ENCODE measurements at regions not wholly inside any gene's neighbourhood (a gene's known extent, or its start where the extent isn't known, plus 50 kb on each side); places are given as distances from the start of the nearest gene placed in this dataset.

GRCh38 chr22:46067159-46068111 is 82.9 kb upstream of the PPARA start:
- DNase-seq, result no peak

GRCh38 chr22:46068181-46068592 is 82.1 kb upstream of the PPARA start:
- DNase-seq, result no peak

DNA sequence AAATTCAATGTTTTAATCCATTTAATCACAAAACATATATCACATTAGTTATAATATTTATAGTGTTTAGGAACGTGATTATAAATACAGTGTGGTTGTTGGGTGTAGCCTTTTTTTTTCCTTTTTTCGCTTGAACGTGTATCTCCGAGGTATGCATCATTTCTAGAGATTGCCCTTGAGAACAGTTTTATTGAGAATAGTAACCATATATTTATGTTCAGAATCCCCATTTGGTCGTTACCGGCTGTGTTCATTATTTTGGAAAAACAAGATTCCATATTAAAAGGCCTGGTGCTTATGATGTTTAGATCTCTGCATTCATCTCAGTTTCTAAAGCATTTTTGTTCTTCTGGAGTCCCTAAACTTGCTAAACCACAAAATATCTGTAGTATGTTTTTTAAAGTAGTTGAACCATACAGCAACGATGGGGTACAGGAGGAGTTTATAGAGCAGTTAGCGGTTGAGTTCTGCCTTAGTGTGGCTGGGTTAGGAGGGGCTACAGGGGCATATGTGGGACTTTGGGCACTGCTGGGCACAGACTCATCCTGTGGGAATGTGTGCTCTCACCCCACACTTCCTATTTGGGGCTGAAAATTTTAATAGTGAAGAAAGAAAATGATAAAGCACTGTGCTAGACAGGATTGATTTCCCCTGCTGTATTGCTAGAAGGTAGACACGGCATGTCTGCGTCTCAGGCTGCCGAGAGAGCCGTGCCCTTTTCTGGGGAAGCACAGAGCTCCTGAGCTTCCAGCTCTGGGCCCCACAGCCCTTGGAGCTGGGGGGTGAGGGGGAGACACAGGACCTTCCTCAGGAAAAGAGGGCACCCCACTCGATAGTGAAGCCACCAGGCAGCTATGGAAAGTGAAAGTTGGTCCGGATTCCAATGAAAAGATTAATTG is 81.5 kb upstream of the PPARA start:
- no peak for DNase-seq

DNA sequence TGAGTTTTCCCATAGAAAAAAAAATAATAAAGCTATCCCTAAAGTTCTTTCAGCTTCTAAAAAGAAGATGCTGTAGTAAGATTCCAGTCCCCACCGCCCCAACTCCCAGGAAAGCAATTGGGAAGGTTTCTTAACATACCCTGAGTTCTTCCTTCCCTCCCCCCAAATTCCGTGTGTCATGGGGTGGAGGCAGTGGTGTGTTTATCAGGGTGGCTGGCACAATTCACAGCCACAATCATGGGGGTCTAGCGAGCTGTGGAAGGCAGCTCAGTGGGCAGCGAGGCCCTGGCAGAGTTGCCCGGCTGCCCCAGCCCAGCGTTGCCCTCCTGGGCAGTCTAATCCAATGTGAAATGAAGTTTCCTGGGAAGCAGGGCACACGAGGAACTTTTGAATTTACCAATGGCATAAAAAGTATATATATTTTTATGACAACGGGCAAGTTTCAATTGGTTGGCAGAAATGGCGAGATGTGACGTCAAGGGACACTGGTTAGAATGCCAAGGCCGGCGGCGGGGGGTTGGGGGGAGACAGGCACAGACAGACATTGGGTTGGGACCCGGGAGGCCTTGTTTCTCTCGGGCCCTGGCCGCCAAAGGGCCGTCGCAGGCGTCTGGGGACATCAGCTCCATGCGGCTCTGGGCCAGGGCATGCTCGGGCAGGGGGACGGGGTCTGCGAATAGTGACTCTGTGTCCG is 80.7 kb upstream of the PPARA start:
- peak; percentile 55 to 63 for DNase-seq

GRCh38 chr22:46070215-46070802 is 80.0 kb upstream of the PPARA start:
- DNase-seq, result peak; percentile 46 to 53

- peak; percentile 61 to 70 for DNase-seq
Observed at GRCh38 chr22:46070803-46071450, 79.4 kb upstream of the PPARA start.

DNA sequence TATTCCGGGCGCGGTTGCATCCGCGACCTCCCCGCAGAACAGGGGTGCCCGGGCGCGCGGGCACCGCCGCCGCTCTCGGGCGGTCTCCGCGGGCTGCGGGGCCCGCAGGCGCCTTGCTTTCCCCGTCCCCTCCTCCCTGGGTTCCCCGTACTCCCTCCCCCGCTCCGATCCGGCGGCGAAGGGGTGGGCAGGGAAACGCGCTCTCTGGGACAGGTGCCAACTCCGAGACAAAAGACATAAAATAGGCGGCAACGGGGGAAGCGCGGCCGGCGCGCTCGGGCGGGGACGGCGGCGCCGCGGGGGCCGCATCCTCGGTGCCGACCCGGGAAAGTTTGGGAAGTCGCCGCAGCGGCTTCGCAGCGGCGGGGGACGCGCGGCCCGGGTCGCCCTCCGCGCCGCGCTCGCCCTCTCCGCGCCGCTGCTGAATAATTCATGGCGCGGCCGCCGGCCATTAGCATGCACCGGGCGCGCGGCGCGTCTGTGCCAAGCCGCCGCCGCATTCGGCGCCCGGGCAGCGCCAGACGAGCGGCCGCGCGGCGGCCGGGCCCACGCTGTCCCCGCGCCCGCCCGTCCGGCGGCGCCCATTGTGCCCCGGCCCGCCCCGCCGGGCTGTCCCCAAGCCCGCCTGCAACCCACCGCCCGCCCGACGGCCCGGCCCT is 78.7 kb upstream of the PPARA start:
- DNase-seq, result peak; percentile 72 to 75

DNA sequence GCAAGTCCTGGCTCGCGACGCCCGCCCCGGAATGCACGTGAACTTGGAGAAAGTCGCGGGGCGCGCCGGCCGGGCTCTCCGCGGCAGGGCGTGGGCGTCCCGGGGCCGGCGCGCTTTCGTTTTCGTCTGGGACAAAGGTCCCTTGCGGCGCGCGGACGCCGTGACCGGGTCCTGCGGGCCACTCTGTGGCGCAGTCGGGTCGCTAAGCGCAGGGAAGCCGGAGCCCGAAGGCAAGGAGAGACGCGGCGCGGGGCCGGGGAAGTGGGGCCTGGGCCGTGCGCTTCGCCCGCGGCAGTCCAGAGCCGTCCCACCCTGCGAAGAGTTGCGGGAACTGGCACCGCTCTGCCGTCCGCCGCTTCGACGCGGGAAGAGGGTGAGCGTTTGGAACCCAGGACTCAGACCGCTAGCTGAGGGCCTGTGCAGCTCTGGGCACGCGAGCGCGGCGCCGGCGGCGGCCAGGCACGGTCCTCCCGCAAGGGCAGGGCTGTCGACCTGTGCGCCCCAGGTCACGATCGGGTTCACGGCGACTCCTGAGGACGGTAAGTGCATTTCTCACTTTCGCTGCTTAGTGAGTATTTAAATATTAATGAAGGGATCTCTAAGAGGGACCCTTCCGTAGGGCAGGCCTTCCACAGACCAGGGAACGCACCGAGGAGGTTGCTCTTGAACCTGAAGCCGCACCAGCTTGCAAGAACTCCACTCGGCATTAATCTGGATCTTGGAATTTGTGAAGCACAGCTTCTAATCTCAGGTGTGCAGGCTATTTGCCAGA is 78.0 kb upstream of the PPARA start:
- DNase-seq, result peak; percentile 62 to 73

- DNase-seq, result no peak
Observed at GRCh38 chr22:46072981-46073682, 77.2 kb upstream of the PPARA start.

DNA sequence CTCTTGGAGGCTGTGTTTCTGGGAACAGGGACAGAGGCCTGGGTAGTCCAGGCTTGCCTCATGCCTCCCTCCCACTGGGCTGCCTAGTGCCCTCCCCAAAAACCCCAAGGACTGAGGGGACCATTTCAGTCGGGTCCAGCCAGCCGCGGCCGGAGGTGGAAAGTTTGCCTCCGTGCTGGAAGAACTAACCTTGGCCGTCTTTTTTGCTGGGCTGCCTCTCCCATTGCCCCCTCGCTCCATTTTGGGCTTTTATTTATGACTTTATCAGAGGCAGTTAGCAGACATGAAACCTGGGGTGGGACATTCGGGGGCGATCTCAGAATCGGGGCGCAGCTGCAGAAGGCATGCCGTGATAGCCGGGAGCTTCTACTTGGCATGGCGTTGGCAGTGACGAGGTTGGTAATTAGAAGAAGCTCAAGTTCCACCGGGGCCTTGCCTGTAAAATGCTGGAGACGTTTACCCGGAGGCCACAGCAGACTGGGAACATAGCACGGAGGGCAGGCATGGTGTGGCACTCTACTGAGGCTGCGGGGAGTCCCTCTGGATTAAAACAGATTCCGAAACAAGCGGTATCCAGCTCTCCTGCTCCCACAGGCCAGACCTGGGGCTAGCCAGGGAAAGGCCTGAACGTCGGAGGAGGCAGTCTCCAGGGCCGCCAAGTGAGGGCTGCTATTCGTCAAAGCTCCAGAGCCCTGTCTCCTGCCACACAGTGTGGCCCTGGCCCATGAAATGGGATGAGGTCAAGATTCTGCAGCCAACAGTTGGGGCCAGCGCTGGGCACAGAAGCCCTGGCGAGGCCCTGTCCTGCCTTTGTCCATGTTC is 76.4 kb upstream of the PPARA start:
- no peak for DNase-seq

- DNase-seq, result no peak
Observed at GRCh38 chr22:46074771-46075551, 75.4 kb upstream of the PPARA start.

DNA sequence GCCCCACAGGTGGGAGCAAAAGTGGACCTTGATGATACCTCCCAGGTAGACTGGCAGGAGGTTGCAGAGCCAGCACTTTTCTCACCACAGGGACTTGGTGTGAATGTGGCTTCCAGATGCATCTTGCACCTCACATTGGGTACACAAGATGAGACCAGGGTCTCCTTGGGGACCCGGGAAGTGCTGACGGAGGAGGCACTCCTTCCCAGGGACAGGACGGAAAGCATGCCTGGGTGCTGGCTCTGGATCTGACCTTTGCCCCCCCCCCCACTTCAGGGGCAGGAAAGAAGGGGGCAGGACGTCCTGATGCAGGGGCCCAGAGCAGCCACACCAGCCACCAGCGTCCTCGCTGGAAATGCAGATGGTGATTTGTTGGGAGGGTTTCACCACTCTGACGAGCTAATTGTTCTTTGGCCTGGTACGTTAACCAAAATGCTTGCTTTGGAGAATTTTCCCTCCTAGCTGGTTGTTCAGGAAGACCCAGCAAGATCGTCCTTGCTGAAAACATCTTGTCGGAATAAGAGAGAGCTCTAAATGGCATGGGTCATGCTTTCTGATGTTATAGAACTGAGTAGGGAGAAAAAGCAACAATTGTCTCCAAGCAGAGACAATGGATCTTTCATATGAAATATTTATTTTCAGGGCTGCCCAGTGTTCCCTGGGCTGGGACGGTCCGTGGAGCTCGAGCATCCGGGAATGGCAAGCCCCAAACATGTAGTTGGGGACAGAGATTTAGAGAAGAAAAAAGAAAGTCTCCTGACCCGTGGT is 74.4 kb upstream of the PPARA start:
- no peak for DNase-seq

DNA sequence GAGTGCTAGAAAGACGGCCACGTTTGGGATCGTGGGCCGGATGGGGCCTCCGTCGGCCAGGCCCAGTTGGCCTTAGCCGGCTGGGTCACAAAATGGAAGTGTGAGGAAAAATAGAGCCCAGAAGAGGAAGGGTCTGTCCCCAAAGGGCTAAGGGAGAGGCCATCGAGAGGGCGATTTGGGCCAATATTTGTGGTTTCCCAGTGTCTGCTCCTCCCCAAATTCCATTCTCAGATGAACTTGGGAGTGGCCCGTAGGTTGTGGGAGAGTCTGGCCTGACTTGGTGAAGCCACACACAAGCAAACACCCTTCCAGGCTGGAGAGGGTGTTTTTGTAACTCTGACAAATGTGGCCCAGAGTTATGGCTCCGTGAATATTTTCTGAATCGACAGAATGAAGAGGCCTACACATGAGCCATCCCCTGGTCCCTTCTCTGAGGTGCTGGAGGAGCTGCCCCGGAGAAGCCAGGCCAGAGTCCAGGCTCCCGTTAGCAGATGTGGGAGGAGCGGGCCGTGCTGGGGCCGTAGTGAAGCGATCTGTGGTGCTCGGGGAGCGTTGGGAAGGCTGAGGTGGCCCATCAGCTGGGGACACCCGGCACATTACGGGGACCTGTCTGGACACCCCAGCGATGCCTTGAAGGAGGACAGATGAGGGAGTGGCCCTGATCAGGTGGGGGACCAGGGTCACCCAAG is 73.5 kb upstream of the PPARA start:
- no peak for DNase-seq

DNA sequence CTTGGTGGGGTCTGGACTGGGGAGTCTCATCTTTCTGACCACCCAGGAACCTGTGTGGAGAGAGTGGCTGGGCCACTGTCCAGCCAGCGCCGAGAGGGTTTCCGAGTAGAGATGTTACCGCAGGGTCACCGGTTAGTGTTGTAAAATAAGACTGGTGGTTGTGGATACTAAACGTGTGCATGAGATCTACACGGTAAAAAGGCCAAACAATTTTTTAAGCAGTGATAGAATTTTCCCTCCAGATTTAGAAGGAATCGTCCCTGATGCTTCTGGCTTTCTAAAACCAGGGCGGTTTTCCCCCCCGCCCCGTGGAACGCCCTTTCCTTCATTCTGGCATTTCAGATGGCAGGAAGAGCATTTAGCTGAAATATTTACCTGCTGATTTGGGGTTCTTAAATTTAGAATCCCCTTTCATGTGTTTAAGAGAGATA is 72.6 kb upstream of the PPARA start:
- DNase-seq, result no peak

DNA sequence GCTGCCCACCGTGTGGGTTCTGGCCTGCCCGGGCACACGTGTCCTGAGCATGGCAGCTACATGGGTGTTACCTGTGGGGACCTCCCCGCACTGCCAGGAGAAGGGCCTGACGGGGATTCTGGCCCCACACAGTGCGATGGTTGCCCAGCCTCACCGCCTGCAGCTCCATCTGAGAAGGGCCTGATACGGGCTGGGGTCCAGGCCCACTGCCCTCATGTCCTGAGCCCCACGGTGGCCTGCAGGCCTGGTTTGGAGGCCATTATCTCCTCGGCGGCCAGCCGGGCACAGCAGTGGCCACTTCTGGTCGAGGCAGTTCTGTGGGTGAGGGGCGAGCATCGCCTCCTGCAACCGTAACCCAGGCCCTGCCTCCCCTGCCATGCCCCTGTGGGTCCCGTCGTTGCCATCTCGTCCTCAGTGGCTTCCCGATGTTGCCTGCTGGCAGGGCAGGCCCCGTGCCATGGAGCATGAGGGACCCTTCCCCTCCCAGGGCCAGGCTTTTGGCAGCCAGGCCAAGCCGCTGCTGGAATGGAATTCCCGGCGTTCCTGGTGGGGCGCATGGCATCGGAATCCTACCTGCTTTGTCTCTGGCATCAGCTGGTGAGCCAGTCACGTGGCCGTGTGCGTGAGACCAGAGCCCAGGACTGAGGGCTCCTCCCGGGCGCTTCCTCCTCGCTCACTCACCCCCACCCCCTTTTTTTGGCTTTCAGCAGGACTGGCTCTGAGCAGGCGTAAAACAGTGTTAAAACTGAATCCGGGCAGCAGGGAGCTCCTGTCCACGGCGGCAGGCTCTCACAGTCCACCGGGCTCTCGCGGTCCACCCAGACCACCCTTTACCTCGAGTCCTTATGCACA is 71.9 kb upstream of the PPARA start:
- no peak for DNase-seq
